ENCODE measurements at regions not wholly inside any gene's neighbourhood (a gene's known extent, or its start where the extent isn't known, plus 50 kb on each side); places are given as distances from the start of the nearest gene placed in this dataset.

DNA sequence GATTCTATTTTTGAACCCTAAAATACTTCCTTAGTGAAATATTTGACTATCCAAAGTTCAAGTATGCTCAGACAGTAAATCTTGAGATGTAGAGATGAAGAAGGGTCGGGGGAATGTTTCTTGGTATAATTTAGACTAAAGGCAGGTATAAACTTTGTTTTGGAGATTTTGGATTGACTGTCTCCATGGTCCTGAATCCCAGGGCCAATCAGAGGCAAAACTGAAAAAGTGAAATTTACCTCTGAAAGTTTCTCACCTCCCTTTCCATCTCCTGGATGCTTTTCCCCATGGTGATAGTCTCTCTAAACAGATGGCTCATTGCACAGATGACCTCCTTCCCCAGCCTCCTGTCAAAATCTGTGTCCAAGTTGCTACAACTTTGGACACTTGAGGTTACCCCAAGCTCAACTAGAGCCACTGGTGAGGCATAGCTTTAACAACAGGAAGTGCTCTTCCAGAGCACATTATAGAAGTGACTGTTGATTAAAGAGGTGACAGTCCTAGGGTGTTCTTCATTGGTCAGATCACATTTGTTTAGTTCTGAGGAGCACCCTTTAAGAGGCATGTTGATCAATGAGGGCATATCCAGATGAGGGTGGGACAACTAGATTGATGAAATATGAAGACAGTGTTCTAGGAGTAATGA lies 128.4 kb downstream of the AKAP11 start:
- Histone ChIP-seq H3K79me2 (ENCODE audit: control insufficient read depth, insufficient read depth, low read length) (no peaks in the 10 kb centered on the region), H2AK5ac (ENCODE audit: low read length) (no peak overlapping the region), H2BK120ac (ENCODE audit: low read depth, low read length) (no peak overlapping the region), H3K36me3 (ENCODE audit: control insufficient read depth, insufficient read depth, low read length) (no peaks in the 10 kb centered on the region), H3K27me3 (ENCODE audit: insufficient read depth, low read length, poor library complexity) (no peaks in the 10 kb centered on the region), H3K4ac (ENCODE audit: low read depth, low read length) (no peak overlapping the region), H3K23ac (ENCODE audit: low read length) (no peak overlapping the region), H2BK15ac (replicated peaks; ENCODE audit: low read depth) (no peak overlapping the region), H2BK5ac (ENCODE audit: low read length) (no peak overlapping the region), H3K18ac (ENCODE audit: low read length) (no peak overlapping the region), H3K4me2 (ENCODE audit: low read length) (no peak overlapping the region), H3K27ac (ENCODE audit: low read depth, low read length) (no peak overlapping the region), H3K4me1 (ENCODE audit: control insufficient read depth, low read depth, low read length) (no peaks in the 10 kb centered on the region), H3K9ac (ENCODE audit: low read length) (no peak overlapping the region), H3K4me3 (ENCODE audit: low read length) (no peak overlapping the region), H4K5ac (ENCODE audit: low read length) (no peak overlapping the region), H3K79me1 (ENCODE audit: low read length) (no peaks in the 10 kb centered on the region), H4K8ac (ENCODE audit: low read depth, low read length) (no peak overlapping the region), H3K56ac (ENCODE audit: low read length) (no peak overlapping the region)
- no CpG with 5 or more reads among the region's 1 CpG for WGBS (ENCODE audit: extremely low coverage, insufficient coverage, low lambda C conversion rate)
- DNase-seq: no peak

DNA sequence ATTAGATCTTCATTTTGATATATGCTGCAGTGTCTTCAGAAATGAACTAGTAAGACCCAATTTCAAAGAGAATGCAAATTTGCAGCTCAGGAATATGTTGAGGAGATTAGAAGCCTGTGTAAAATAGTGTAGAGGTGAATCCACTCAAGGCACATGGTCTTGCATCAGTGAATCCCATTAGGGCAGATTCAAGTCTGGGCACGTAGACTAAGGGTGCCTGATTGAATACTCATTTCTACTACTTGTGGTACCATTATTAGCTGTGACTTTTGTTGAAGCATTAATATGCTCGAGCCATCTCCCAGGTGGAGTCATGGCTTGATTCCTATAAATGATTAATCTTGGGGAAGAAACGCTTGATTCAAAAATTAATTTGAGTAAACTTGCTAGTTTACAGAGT lies 129.4 kb downstream of the AKAP11 start:
- no peak overlapping the region for H4K5ac ChIP-seq (ENCODE audit: low read length)
- H2BK15ac ChIP-seq (replicated peaks; ENCODE audit: low read depth): no peak overlapping the region
- H4K8ac ChIP-seq (ENCODE audit: low read depth, low read length): no peak overlapping the region
- no peak overlapping the region for H3K56ac ChIP-seq (ENCODE audit: low read length)
- no peaks in the 10 kb centered on the region for H3K36me3 ChIP-seq (ENCODE audit: control insufficient read depth, insufficient read depth, low read length)
- no peaks in the 10 kb centered on the region for H3K4me1 ChIP-seq (ENCODE audit: control insufficient read depth, low read depth, low read length)
- WGBS (ENCODE audit: extremely low coverage, insufficient coverage, low lambda C conversion rate): no CpG with 5 or more reads among the region's 3 CpGs
- no peak overlapping the region for H3K9ac ChIP-seq (ENCODE audit: low read length)
- H3K79me2 ChIP-seq (ENCODE audit: control insufficient read depth, insufficient read depth, low read length): no peaks in the 10 kb centered on the region
- no peak overlapping the region for H2BK5ac ChIP-seq (ENCODE audit: low read length)
- no peak overlapping the region for H3K18ac ChIP-seq (ENCODE audit: low read length)
- no peak overlapping the region for H2AK5ac ChIP-seq (ENCODE audit: low read length)
- H3K27me3 ChIP-seq (ENCODE audit: insufficient read depth, low read length, poor library complexity): no peaks in the 10 kb centered on the region
- H3K23ac ChIP-seq (ENCODE audit: low read length): no peak overlapping the region
- no peak overlapping the region for H3K4me2 ChIP-seq (ENCODE audit: low read length)
- H3K4me3 ChIP-seq (ENCODE audit: low read length): no peak overlapping the region
- H3K27ac ChIP-seq (ENCODE audit: low read depth, low read length): no peak overlapping the region
- no peak overlapping the region for H3K4ac ChIP-seq (ENCODE audit: low read depth, low read length)
- H3K79me1 ChIP-seq (ENCODE audit: low read length): no peaks in the 10 kb centered on the region
- DNase-seq: no peak
- no peak overlapping the region for H2BK120ac ChIP-seq (ENCODE audit: low read depth, low read length)

DNA sequence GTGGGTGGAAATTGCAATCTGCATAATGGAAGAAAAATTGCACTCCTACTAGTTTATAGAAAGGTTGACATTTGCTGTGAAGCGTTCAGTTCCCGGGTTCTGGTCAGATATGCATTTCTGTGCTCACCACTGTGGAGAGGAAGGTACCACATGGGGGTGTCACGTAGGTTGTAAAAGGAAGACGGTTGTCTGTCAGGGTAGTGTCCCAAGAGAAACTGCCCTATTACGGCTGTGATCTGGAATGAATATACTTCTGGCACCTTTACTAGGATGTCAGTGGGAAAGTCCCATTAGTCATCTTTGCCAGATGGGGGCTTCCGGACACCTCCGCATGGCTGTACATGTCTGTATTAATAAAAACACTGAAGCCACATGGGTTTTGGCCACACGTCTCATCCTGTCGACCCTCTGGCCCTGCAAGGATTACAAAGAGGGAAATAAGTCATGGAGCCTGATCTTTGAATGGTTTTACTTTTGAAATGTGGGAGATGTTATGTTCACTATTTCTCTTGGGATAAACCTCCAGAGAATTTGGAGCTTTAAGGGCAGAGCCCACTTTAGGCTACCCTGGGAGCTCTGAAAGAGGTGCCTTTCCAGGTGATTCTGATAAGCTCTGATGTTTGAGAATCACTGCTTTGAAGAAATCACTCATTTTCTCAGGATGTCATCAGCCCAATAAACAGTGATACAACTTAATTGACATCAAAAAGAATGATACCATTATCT lies 133.9 kb downstream of the AKAP11 start:
- Histone ChIP-seq H3K4ac (ENCODE audit: low read depth, low read length) (no peak overlapping the region), H3K27me3 (ENCODE audit: insufficient read depth, low read length, poor library complexity) (no peaks in the 10 kb centered on the region), H3K23ac (ENCODE audit: low read length) (no peak overlapping the region), H3K36me3 (ENCODE audit: control insufficient read depth, insufficient read depth, low read length) (no peaks in the 10 kb centered on the region), H3K4me2 (ENCODE audit: low read length) (no peak overlapping the region), H2BK120ac (ENCODE audit: low read depth, low read length) (no peak overlapping the region), H3K4me1 (ENCODE audit: control insufficient read depth, low read depth, low read length) (no peaks in the 10 kb centered on the region), H3K79me1 (ENCODE audit: low read length) (no peaks in the 10 kb centered on the region), H3K9ac (ENCODE audit: low read length) (no peak overlapping the region), H4K8ac (ENCODE audit: low read depth, low read length) (no peak overlapping the region), H2AK5ac (ENCODE audit: low read length) (no peak overlapping the region), H4K5ac (ENCODE audit: low read length) (no peak overlapping the region), H2BK5ac (ENCODE audit: low read length) (no peak overlapping the region), H3K79me2 (ENCODE audit: control insufficient read depth, insufficient read depth, low read length) (no peaks in the 10 kb centered on the region), H3K4me3 (ENCODE audit: low read length) (no peak overlapping the region), H3K27ac (ENCODE audit: low read depth, low read length) (no peak overlapping the region), H3K56ac (ENCODE audit: low read length) (no peak overlapping the region), H3K18ac (ENCODE audit: low read length) (no peak overlapping the region), H2BK15ac (replicated peaks; ENCODE audit: low read depth) (no peak overlapping the region)
- WGBS (ENCODE audit: extremely low coverage, insufficient coverage, low lambda C conversion rate): no CpG with 5 or more reads among the region's 9 CpGs
- DNase-seq: no peak

DNA sequence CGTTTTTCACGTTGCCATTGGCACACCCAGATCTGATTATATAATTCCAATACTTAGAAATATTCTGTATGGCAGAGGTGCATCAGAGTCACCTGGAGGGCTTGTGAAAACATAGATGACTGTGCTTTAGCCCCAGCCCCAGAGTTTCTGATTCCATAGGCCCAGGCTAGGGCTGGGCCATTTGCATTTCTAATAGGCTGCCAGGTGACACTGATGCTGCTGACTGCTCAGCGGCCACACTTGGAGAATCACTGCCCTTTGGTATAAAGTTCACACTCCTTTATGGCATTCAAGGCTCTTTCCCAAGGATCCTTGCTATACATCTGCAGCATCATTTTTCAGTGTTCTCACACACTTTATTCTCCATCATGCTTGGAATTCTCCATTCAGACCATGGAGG lies 137.1 kb downstream of the AKAP11 start:
- Histone ChIP-seq H3K27me3 (ENCODE audit: insufficient read depth, low read length, poor library complexity) (no peaks in the 10 kb centered on the region), H3K4me3 (ENCODE audit: low read length) (no peak overlapping the region), H3K79me2 (ENCODE audit: control insufficient read depth, insufficient read depth, low read length) (no peaks in the 10 kb centered on the region), H3K4ac (ENCODE audit: low read depth, low read length) (no peak overlapping the region), H2BK120ac (ENCODE audit: low read depth, low read length) (no peak overlapping the region), H3K9ac (ENCODE audit: low read length) (no peak overlapping the region), H3K27ac (ENCODE audit: low read depth, low read length) (no peak overlapping the region), H3K23ac (ENCODE audit: low read length) (no peak overlapping the region), H3K36me3 (ENCODE audit: control insufficient read depth, insufficient read depth, low read length) (no peaks in the 10 kb centered on the region), H3K56ac (ENCODE audit: low read length) (no peak overlapping the region), H3K4me2 (ENCODE audit: low read length) (no peak overlapping the region), H3K18ac (ENCODE audit: low read length) (no peak overlapping the region), H2BK15ac (replicated peaks; ENCODE audit: low read depth) (no peak overlapping the region), H3K79me1 (ENCODE audit: low read length) (no peaks in the 10 kb centered on the region), H4K5ac (ENCODE audit: low read length) (no peak overlapping the region), H3K4me1 (ENCODE audit: control insufficient read depth, low read depth, low read length) (no peaks in the 10 kb centered on the region), H2AK5ac (ENCODE audit: low read length) (no peak overlapping the region), H2BK5ac (ENCODE audit: low read length) (no peak overlapping the region), H4K8ac (ENCODE audit: low read depth, low read length) (no peak overlapping the region)
- DNase-seq: no peak
- WGBS (ENCODE audit: extremely low coverage, insufficient coverage, low lambda C conversion rate): no CpG with 5 or more reads among the region's 3 CpGs

DNA sequence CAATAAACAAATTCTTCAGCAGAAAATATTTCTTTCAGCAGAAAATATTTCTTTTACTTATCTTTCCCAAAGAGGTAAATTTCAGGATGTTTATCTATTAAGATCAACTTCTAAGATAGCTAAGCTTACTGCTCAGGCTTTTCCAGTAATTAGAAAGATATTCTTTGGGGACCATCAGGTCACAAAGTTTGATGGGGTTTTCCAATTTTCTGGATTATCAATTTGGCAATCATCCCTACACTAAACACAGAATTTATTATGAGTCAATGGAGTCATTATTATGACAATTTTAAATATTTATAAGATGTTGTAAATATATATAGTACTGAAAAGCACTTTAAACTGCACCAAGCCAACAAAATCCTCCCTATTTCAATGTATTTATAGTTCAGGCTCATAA lies 137.6 kb downstream of the AKAP11 start:
- Histone ChIP-seq H3K23ac (ENCODE audit: low read length) (no peak overlapping the region), H2BK120ac (ENCODE audit: low read depth, low read length) (no peak overlapping the region), H3K4me3 (ENCODE audit: low read length) (no peak overlapping the region), H3K79me1 (ENCODE audit: low read length) (no peaks in the 10 kb centered on the region), H2AK5ac (ENCODE audit: low read length) (no peak overlapping the region), H3K27me3 (ENCODE audit: insufficient read depth, low read length, poor library complexity) (no peaks in the 10 kb centered on the region), H3K27ac (ENCODE audit: low read depth, low read length) (no peak overlapping the region), H2BK5ac (ENCODE audit: low read length) (no peak overlapping the region), H3K9ac (ENCODE audit: low read length) (no peak overlapping the region), H3K56ac (ENCODE audit: low read length) (no peak overlapping the region), H2BK15ac (replicated peaks; ENCODE audit: low read depth) (no peak overlapping the region), H4K5ac (ENCODE audit: low read length) (no peak overlapping the region), H4K8ac (ENCODE audit: low read depth, low read length) (no peak overlapping the region), H3K36me3 (ENCODE audit: control insufficient read depth, insufficient read depth, low read length) (no peaks in the 10 kb centered on the region), H3K4me1 (ENCODE audit: control insufficient read depth, low read depth, low read length) (no peaks in the 10 kb centered on the region), H3K18ac (ENCODE audit: low read length) (no peak overlapping the region), H3K79me2 (ENCODE audit: control insufficient read depth, insufficient read depth, low read length) (no peaks in the 10 kb centered on the region), H3K4ac (ENCODE audit: low read depth, low read length) (no peak overlapping the region), H3K4me2 (ENCODE audit: low read length) (no peak overlapping the region)
- DNase-seq: no peak

All from mesendoderm (in vitro differentiated cells).